ENCODE measurements at regions not wholly inside any gene's neighbourhood (a gene's known extent, or its start where the extent isn't known, plus 50 kb on each side); places are given as distances from the start of the nearest gene placed in this dataset.

- TF ChIP-seq CTCF (IDR thresholded peaks at IDR 0.05) (no peak), EZH2phosphoT487 (IDR thresholded peaks at IDR 0.05) (no peak)
Observed at GRCh38 chr4:151460434-151460833, 51.5 kb downstream of the FHIP1A start.

Measured in neural progenitor cell (in vitro differentiated cells).